Stimulated activated CD4-positive, alpha-beta T cell treated with anti-CD3 and anti-CD28 coated beads, Interleukin-4, amount 100 ng/mL, for 48 hours (primary cell): ENCODE measurements at regions not wholly inside any gene's neighbourhood (a gene's known extent, or its start where the extent isn't known, plus 50 kb on each side); places are given as distances from the start of the nearest gene placed in this dataset.
"Not testable (repeated sequence)": the region's sequence is repeated elsewhere in the genome, so short reads cannot be mapped to it uniquely, and the experiment has no call there.

Source experiments
- DNase-seq, 2 donors: peaks; one replicate each; pipeline ENCODE4 v3.0.0-alpha.2; 2020; ENCODE audit warnings: low read depth in 2 of 2

- no peak for DNase-seq
Measured at GRCh38 chr14:56044196-56044595, 74.0 kb upstream of the PELI2 start.

- DNase-seq = no peak
Measured at GRCh38 chr14:56046546-56046945, 71.7 kb upstream of the PELI2 start.

- DNase-seq = no peak
Measured at GRCh38 chr14:56046996-56047395, 71.2 kb upstream of the PELI2 start.

- DNase-seq = no peak
Measured at GRCh38 chr14:56049536-56049935, 68.7 kb upstream of the PELI2 start.

- no peak for DNase-seq
Measured at GRCh38 chr14:56055511-56055910, 62.7 kb upstream of the PELI2 start.

- DNase-seq = no peak
Measured at GRCh38 chr14:56056031-56056430, 62.2 kb upstream of the PELI2 start.

GRCh38 chr14:56057071-56057741 is 61.0 kb upstream of the PELI2 start:
- DNase-seq = no peak

GRCh38 chr14:56057767-56058166 is 60.4 kb upstream of the PELI2 start:
- DNase-seq = no peak

- no peak for DNase-seq
Measured at GRCh38 chr14:56059054-56059453, 59.2 kb upstream of the PELI2 start.

GRCh38 chr14:56061051-56061450 is 57.2 kb upstream of the PELI2 start:
- no peak for DNase-seq

GRCh38 chr14:56063131-56063530 is 55.1 kb upstream of the PELI2 start:
- no peak for DNase-seq

- no peak for DNase-seq
Measured at GRCh38 chr14:56064513-56064912, 53.7 kb upstream of the PELI2 start.

GRCh38 chr14:56065199-56065598 is 53.0 kb upstream of the PELI2 start:
- DNase-seq = not testable (repeated sequence)

GRCh38 chr14:56065621-56066290 is 52.5 kb upstream of the PELI2 start:
- DNase-seq = no peak
